ENCODE measurements at regions not wholly inside any gene's neighbourhood (a gene's known extent, or its start where the extent isn't known, plus 50 kb on each side); places are given as distances from the start of the nearest gene placed in this dataset.
A peak's percentile ranks its signal among the peaks of the same experiment; 100 is the strongest.

DNA sequence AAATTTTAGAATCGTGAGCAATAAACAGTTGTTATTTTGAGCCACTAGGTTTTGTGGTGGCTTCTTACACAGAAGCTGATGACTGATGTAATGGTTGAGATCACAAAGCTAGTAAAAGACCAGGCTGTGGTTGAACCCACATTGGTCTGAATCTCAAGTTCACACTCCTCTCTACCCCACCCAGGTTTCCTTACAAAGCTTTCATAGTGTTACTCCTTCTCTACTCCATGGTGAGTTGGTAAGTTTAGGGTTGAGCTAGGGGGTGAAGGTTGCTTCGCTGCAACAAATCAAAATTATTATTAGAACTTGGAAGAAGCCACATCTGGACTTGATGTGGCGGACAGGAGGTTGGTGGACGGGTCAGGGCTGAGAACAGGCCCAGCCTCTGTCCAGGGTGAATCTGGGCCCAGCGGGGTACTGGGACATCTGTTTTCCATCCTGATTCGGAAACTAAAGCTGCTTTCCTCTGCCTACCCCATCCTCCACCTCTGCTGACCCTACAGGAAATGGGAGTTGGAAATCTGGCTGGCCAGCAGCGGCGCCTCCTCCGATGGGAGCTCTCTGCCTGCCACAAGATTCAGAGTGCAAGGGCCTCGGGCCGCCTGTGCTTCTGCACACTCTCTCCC, 86.3 kb downstream of the ZFP36L2 start:
- intact Hi-C loops (cut with micrococcal nuclease), result loop anchor here (1.0 to 10.0 kb wide), 3 partner anchors 9 to 1035 kb away; no protein-coding TSS in a partner anchor
- Mint-ChIP-seq H3K27ac (peak overlapping the region; percentile 90), H3K27me3 (ENCODE audit: insufficient read depth) (no peaks in the 10 kb centered on the region), H3K4me1 (ENCODE audit: low read depth) (peaks cover 66% of the 10 kb centered on the region), H3K9me3 (no peaks in the 10 kb centered on the region), H3K4me3 (peak overlapping the region; percentile 74), H3K36me3 (ENCODE audit: low read depth) (peaks cover 12% of the 10 kb centered on the region)
- no peak for DNase-seq (ENCODE audit: low spot score)

DNA sequence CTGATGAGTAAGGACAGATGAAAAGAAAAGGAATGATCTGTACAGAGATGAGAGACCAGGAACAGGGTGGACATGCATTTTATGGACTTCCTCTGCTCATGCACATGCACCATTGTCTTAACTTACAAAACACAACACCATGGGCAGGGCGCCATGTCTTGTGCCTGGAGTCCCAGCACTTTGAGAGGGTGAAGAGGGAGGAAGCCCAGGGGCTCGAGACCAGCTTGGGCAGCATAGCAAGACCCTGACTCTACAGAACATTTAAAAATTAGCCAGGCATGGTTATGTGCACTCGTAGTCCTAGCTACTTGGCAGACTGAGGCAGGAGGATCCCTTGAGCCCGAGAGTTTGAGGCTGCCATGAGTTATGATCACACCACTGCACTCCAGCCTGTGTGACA, 86.9 kb downstream of the ZFP36L2 start:
- Mint-ChIP-seq H3K4me3 (peak overlapping the region; percentile 74), H3K36me3 (ENCODE audit: low read depth) (peaks cover 12% of the 10 kb centered on the region), H3K27me3 (ENCODE audit: insufficient read depth) (no peaks in the 10 kb centered on the region), H3K4me1 (ENCODE audit: low read depth) (peaks cover 66% of the 10 kb centered on the region), H3K27ac (peak overlapping the region; percentile 90), H3K9me3 (no peaks in the 10 kb centered on the region)
- DNase-seq (ENCODE audit: low spot score), result no peak
- intact Hi-C loops (cut with micrococcal nuclease), result loop anchor here (1.0 to 10.0 kb wide), 2 partner anchors 8 to 1035 kb away; no protein-coding TSS in a partner anchor

DNA sequence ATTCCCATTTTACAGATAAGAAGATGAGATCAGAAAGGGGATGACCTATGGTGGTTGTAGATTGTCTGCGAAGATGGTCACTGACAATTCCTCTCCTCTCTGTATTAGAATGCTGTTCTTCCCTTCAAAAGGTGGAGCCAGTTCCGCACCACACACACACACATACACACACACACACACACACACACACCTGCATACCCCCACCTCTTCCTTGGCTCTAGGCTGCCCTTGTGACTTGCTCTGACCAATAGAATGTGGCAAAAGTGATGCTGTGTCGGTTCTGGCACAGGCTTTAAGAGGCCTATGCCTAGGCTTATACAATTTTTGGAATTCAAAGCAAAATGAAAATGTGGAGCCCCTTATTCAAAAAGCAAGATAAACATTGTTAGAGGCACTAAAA, 88.0 kb downstream of the ZFP36L2 start:
- peaks cover 72% of the 10 kb centered on the region for H3K4me1 Mint-ChIP-seq (ENCODE audit: low read depth)
- DNase-seq (ENCODE audit: low spot score), result no peak
- H3K4me3 Mint-ChIP-seq, result no peak overlapping the region
- H3K27me3 Mint-ChIP-seq (ENCODE audit: insufficient read depth), result no peaks in the 10 kb centered on the region
- intact Hi-C loops (cut with micrococcal nuclease), result loop anchor here (10.0 kb wide), 1 partner anchor 1034 kb away; no protein-coding TSS in a partner anchor
- H3K9me3 Mint-ChIP-seq, result no peaks in the 10 kb centered on the region
- peaks cover 12% of the 10 kb centered on the region for H3K36me3 Mint-ChIP-seq (ENCODE audit: low read depth)
- peak overlapping the region; percentile 87 for H3K27ac Mint-ChIP-seq

- DNase-seq (ENCODE audit: low spot score), result peak; percentile 76
- H3K4me1 Mint-ChIP-seq (ENCODE audit: low read depth), result peaks cover 76% of the 10 kb centered on the region
- peak overlapping the region; percentile 51 for H3K4me3 Mint-ChIP-seq
- intact Hi-C loops (cut with micrococcal nuclease), result loop anchor here (1.0 to 10.0 kb wide), 5 partner anchors 12 to 1032 kb away; no protein-coding TSS in a partner anchor
- H3K36me3 Mint-ChIP-seq (ENCODE audit: low read depth), result peaks cover 8% of the 10 kb centered on the region
- H3K27ac Mint-ChIP-seq, result peak overlapping the region; percentile 94
- no peaks in the 10 kb centered on the region for H3K27me3 Mint-ChIP-seq (ENCODE audit: insufficient read depth)
- no peaks in the 10 kb centered on the region for H3K9me3 Mint-ChIP-seq
Observed at GRCh38 chr2:43136876-43137275, 89.5 kb downstream of the ZFP36L2 start.

DNA sequence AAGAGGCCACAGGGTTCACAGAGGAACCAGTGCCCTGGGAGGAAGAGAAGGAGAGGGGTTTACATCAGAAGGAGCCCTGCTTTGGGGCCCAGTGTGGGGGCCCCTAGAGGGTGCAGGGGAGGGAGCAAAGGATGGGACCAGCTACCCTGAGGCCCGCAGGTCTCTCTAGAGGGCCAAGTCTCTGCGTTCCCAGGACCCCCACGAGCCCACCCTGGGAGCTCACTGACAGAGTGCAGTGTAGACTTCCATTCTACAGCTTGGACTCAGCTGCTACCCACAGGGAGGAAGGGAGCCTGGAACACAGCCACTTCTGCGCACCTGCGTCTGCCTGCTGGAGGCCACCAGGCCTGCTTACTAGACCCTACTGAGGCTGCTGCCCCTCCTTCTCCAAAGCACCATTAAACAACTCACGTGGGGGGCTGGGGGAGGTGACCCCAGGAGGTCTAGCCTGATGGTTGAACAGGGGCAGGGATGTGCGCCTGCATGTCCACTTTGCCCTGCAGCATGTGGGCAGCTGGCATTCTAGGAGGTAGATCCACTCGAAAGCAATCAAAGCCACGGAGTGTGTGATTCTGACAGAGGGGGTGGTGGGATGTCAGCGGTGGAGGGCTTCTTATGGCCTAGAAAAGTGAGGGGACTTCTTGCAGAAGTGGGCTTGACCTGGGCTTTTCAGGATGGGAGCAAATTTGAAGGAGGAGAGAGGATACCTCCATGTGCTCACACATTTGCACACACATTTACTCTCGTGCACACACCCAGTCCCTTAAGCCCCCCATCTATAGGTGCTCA, 90.2 kb downstream of the ZFP36L2 start:
- peaks cover 82% of the 10 kb centered on the region for H3K4me1 Mint-ChIP-seq (ENCODE audit: low read depth)
- no peaks in the 10 kb centered on the region for H3K9me3 Mint-ChIP-seq
- H3K36me3 Mint-ChIP-seq (ENCODE audit: low read depth), result peaks cover 8% of the 10 kb centered on the region
- intact Hi-C loops (cut with micrococcal nuclease), result loop anchor here (1.0 to 10.0 kb wide), 3 partner anchors 13 to 1031 kb away; no protein-coding TSS in a partner anchor
- H3K27me3 Mint-ChIP-seq (ENCODE audit: insufficient read depth), result no peaks in the 10 kb centered on the region
- H3K27ac Mint-ChIP-seq, result peak overlapping the region; percentile 94
- H3K4me3 Mint-ChIP-seq, result peak overlapping the region; percentile 51
- no peak for DNase-seq (ENCODE audit: low spot score)

GRCh38 chr2:43135583-43135982, 90.8 kb downstream of the ZFP36L2 start:
- H3K27ac Mint-ChIP-seq, result peak overlapping the region; percentile 87
- H3K9me3 Mint-ChIP-seq, result no peaks in the 10 kb centered on the region
- no peaks in the 10 kb centered on the region for H3K27me3 Mint-ChIP-seq (ENCODE audit: insufficient read depth)
- intact Hi-C loops (cut with micrococcal nuclease), result loop anchor here (10.0 kb wide), 1 partner anchor 1031 kb away; no protein-coding TSS in a partner anchor
- H3K4me3 Mint-ChIP-seq, result peak overlapping the region; percentile 51
- peaks cover 8% of the 10 kb centered on the region for H3K36me3 Mint-ChIP-seq (ENCODE audit: low read depth)
- H3K4me1 Mint-ChIP-seq (ENCODE audit: low read depth), result peaks cover 88% of the 10 kb centered on the region
- DNase-seq (ENCODE audit: low spot score), result no peak

- intact Hi-C loops (cut with micrococcal nuclease), result loop anchor here (5.0 to 10.0 kb wide), 3 partner anchors 253 to 1030 kb away; no protein-coding TSS in a partner anchor
- H3K4me3 Mint-ChIP-seq, result peak overlapping the region; percentile 64
- H3K27me3 Mint-ChIP-seq (ENCODE audit: insufficient read depth), result no peaks in the 10 kb centered on the region
- peak overlapping the region; percentile 96 for H3K27ac Mint-ChIP-seq
- H3K9me3 Mint-ChIP-seq, result no peaks in the 10 kb centered on the region
- peaks cover 88% of the 10 kb centered on the region for H3K4me1 Mint-ChIP-seq (ENCODE audit: low read depth)
- H3K36me3 Mint-ChIP-seq (ENCODE audit: low read depth), result peaks cover 4% of the 10 kb centered on the region
- no peak for DNase-seq (ENCODE audit: low spot score)
Observed at GRCh38 chr2:43134571-43134889, 91.9 kb downstream of the ZFP36L2 start.

GRCh38 chr2:43133708-43134570, 92.5 kb downstream of the ZFP36L2 start:
- Mint-ChIP-seq H3K27ac (peak overlapping the region; percentile 96), H3K9me3 (no peaks in the 10 kb centered on the region), H3K4me1 (ENCODE audit: low read depth) (peaks cover 89% of the 10 kb centered on the region), H3K4me3 (peak overlapping the region; percentile 64), H3K27me3 (ENCODE audit: insufficient read depth) (no peaks in the 10 kb centered on the region), H3K36me3 (ENCODE audit: low read depth) (peaks cover 4% of the 10 kb centered on the region)
- DNase-seq (ENCODE audit: low spot score), result peak; percentile 74
- intact Hi-C loops (cut with micrococcal nuclease), result loop anchor here (5.0 to 10.0 kb wide), 3 partner anchors 253 to 1029 kb away; no protein-coding TSS in a partner anchor

DNA sequence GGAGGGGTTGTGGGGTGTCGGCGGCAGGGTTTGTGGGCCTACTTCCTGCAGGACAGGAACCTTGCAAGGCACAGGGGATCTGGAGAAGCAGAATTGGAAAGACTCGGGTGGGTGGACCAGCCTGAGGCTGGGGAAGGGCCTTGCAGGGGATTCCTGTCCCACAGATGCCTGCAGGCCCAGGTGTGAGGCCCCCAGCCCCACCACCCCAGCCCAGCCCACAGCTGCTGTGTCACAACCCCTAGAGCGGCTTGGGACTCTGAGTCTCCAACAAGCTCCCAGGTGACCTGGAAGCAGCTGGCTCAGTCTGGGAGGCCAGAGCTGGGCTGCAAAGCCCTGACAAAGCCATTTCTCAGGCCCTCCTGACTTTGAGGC, 93.1 kb downstream of the ZFP36L2 start:
- no peak for DNase-seq (ENCODE audit: low spot score)
- H3K4me1 Mint-ChIP-seq (ENCODE audit: low read depth), result peaks cover 89% of the 10 kb centered on the region
- H3K27me3 Mint-ChIP-seq (ENCODE audit: insufficient read depth), result no peaks in the 10 kb centered on the region
- no peaks in the 10 kb centered on the region for H3K9me3 Mint-ChIP-seq
- peaks cover 2% of the 10 kb centered on the region for H3K36me3 Mint-ChIP-seq (ENCODE audit: low read depth)
- peak overlapping the region; percentile 96 for H3K27ac Mint-ChIP-seq
- intact Hi-C loops (cut with micrococcal nuclease), result loop anchor here (5.0 to 10.0 kb wide), 3 partner anchors 254 to 1029 kb away; no protein-coding TSS in a partner anchor
- peak overlapping the region; percentile 64 for H3K4me3 Mint-ChIP-seq

DNA sequence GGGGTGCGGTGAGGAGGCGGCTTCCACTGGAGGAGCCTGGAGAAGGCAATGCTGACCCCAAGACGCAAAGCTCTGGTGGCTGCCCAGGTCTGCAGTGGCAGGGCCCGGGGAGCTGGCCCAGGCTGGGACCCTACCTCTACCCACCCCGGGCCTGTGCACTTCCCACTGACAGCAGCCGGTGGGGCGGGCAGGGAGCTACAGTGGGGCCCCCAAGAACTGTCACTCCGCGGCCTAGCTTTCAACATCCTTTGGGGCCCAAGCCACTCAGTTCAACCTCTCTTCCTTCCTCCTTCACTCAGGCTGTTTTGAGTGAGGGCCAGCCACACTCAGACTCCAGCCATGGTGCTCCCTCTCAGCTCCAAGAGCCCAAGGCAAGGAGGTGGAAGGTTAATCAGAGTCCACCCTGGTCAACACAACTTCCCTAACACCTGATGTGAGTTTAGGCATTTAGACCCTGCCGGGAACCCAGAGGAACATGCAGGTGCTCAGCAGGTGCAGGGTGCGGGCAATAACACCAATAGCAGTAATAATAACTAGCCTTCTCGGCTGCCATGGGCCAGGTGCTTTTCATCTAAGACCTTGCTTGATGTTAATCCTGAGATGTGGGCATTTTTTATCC, 93.6 kb downstream of the ZFP36L2 start:
- peaks cover 91% of the 10 kb centered on the region for H3K4me1 Mint-ChIP-seq (ENCODE audit: low read depth)
- H3K4me3 Mint-ChIP-seq, result peak overlapping the region; percentile 64
- H3K27me3 Mint-ChIP-seq (ENCODE audit: insufficient read depth), result no peaks in the 10 kb centered on the region
- H3K36me3 Mint-ChIP-seq (ENCODE audit: low read depth), result peaks cover 2% of the 10 kb centered on the region
- no peaks in the 10 kb centered on the region for H3K9me3 Mint-ChIP-seq
- H3K27ac Mint-ChIP-seq, result peak overlapping the region; percentile 96
- intact Hi-C loops (cut with micrococcal nuclease), result loop anchor here (5.0 to 10.0 kb wide), 3 partner anchors 255 to 1028 kb away; no protein-coding TSS in a partner anchor
- DNase-seq (ENCODE audit: low spot score), result no peak

DNA sequence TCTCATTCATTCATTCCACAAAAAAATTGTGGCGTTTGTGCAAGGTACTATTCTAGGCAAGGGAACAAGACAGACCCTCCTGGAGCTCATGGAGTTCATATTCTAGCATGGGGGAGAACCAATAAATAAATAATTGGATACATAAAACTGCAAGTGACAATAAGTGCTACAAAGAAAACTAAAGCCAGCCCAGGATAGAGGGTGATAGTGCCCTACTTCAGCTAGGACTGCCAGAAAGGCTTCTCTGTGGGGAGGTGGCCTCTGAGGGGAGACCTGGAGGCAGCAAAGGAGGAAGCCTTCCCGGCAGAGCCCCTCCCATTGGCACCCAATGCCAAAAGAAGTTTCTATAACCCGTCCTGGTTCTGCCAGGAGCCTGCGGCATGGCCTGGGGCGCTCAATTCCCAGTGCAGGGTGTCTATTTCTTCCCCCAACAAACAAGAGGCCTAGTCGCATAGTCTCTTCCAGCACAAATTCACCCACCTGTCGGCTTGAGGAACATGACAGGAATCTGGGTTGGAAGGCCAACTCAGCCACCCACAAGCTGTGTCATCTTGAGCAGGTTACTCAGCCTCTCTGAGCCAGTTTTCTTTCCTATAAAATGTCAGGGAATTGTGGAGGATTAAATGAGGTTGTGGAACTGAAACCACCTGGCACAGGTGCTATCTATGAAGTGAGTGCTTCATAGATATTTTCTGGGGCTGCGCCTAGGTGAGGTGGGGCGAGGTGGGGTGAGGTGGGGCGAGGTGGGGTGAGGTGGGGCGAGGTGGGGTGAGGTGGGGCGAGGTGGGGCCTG, 94.3 kb downstream of the ZFP36L2 start:
- no peaks in the 10 kb centered on the region for H3K9me3 Mint-ChIP-seq
- H3K36me3 Mint-ChIP-seq (ENCODE audit: low read depth), result peaks cover 5% of the 10 kb centered on the region
- H3K4me1 Mint-ChIP-seq (ENCODE audit: low read depth), result peaks cover 91% of the 10 kb centered on the region
- peak overlapping the region; percentile 83 for H3K27ac Mint-ChIP-seq
- H3K4me3 Mint-ChIP-seq, result peak overlapping the region; percentile 45
- no peaks in the 10 kb centered on the region for H3K27me3 Mint-ChIP-seq (ENCODE audit: insufficient read depth)
- no peak for DNase-seq (ENCODE audit: low spot score)
- intact Hi-C loops (cut with micrococcal nuclease), result loop anchor here (1.0 to 10.0 kb wide), 14 partner anchors 7 to 1027 kb away; no protein-coding TSS in a partner anchor
